WTC11 (cell line): ENCODE measurements at regions not wholly inside any gene's neighbourhood (a gene's known extent, or its start where the extent isn't known, plus 50 kb on each side); places are given as distances from the start of the nearest gene placed in this dataset.

Source experiments
- GRHL2 ChIP-seq: fragments of 250-450 bp; sonication (Bioruptor Pico); IDR thresholded peaks from 2 replicates; pipeline ENCODE4 v1.8.0; 2022; ENCODE audit warnings: mild to moderate bottlenecking, moderate library complexity; ENCODE audit not compliant: insufficient replicate concordance, severe bottlenecking
- MLX ChIP-seq: sonication (generic); formaldehyde crosslinking; IDR thresholded peaks from 2 replicates; pipeline ENCODE4 v1.8.1; 2023; ENCODE audit warnings: mild to moderate bottlenecking, missing genetic modification reagents, moderate library complexity
- TEAD4 ChIP-seq: sonication (generic); formaldehyde crosslinking; IDR thresholded peaks from 2 replicates; pipeline ENCODE4 v1.8.0; 2022; ENCODE audit warnings: mild to moderate bottlenecking, missing genetic modification reagents
- TF ChIP-seq, protein P1 (sequence below): fragments of 200-600 bp; IDR thresholded peaks from 2 replicates; pipeline ENCODE4 v1.8.0; 2022; ENCODE audit warnings: antibody characterized with exemption
- TF ChIP-seq, protein P2 (sequence below): sonication (generic); formaldehyde crosslinking; IDR thresholded peaks from 2 replicates; pipeline ENCODE4 v1.8.1; 2022; ENCODE audit warnings: mild to moderate bottlenecking, missing genetic modification reagents, moderate library complexity, borderline replicate concordance

DNA sequence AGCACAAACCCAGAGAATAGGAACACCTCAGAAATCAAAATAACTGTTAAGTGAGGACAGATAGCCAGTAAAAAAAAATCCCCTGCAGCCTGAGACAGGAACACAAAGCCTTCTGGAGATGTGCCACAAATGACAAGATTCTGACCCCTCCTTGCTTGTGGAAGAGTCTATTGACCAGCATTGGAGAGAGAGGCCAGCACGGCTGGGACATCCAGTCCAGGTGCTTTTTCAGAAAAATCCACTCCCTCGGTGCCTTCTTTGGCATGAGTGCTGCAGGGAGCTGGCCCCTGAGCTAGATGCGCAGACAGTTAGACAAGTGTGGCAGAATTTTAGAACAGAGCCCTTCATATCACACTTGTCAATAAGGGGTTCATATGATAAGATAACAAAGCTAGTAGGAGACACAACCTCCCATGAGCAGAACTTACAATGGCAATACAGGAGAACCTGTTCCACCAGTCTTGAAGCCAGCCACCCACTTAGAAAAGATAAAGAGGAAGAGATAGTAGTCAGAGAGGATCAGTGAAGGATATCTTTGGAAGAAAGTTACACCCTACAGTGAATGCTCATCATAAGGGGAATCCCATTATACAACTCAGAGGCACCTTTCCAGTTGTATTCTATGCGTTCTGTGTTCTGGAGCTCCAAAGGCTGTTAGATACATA is 298.4 kb downstream of the TLE1 start:
- TF ChIP-seq, protein P1, sequence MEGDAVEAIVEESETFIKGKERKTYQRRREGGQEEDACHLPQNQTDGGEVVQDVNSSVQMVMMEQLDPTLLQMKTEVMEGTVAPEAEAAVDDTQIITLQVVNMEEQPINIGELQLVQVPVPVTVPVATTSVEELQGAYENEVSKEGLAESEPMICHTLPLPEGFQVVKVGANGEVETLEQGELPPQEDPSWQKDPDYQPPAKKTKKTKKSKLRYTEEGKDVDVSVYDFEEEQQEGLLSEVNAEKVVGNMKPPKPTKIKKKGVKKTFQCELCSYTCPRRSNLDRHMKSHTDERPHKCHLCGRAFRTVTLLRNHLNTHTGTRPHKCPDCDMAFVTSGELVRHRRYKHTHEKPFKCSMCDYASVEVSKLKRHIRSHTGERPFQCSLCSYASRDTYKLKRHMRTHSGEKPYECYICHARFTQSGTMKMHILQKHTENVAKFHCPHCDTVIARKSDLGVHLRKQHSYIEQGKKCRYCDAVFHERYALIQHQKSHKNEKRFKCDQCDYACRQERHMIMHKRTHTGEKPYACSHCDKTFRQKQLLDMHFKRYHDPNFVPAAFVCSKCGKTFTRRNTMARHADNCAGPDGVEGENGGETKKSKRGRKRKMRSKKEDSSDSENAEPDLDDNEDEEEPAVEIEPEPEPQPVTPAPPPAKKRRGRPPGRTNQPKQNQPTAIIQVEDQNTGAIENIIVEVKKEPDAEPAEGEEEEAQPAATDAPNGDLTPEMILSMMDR: no peak
- TF ChIP-seq TEAD4 (CRISPR knock-in tag): no peak
- TF ChIP-seq MLX (CRISPR knock-in tag): no peak
- TF ChIP-seq GRHL2 (CRISPR knock-in tag): no peak
- TF ChIP-seq, protein P2, sequence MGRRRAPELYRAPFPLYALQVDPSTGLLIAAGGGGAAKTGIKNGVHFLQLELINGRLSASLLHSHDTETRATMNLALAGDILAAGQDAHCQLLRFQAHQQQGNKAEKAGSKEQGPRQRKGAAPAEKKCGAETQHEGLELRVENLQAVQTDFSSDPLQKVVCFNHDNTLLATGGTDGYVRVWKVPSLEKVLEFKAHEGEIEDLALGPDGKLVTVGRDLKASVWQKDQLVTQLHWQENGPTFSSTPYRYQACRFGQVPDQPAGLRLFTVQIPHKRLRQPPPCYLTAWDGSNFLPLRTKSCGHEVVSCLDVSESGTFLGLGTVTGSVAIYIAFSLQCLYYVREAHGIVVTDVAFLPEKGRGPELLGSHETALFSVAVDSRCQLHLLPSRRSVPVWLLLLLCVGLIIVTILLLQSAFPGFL (CRISPR knock-in tag): no peak
